HepG2 (cell line): ENCODE measurements at regions not wholly inside any gene's neighbourhood (a gene's known extent, or its start where the extent isn't known, plus 50 kb on each side); places are given as distances from the start of the nearest gene placed in this dataset.

Source experiments
- CREB1 ChIP-seq, 2 experiments: fragments of 450-650 bp in 1 of 2; IDR thresholded peaks; 2 replicates each; pipeline ENCODE4 v1.6.1; 2016 to 2017; ENCODE audit warnings: control low read depth in 1 of 2, mild to moderate bottlenecking in 1 of 2, missing compliant biosample characterization in 1 of 2, missing genetic modification characterization in 1 of 2
- CTCF ChIP-seq: sonication (generic); formaldehyde crosslinking; IDR thresholded peaks from 2 replicates; pipeline ENCODE4 v1.5.0; 2020; ENCODE audit warnings: mild to moderate bottlenecking, missing genetic modification reagents, moderate library complexity
- E2F5 ChIP-seq: sonication (generic); formaldehyde crosslinking; conservative IDR thresholded peaks from 2 replicates; pipeline ENCODE4 v1.4.0; 2020; ENCODE audit warnings: missing genetic modification reagents
- FOXJ3 ChIP-seq: sonication (generic); formaldehyde crosslinking; IDR thresholded peaks from 2 replicates; pipeline ENCODE4 v1.4.0; 2020; ENCODE audit warnings: missing genetic modification reagents, mild to moderate bottlenecking, borderline replicate concordance
- IRF2 ChIP-seq: IDR thresholded peaks from 2 replicates; pipeline ENCODE4 v1.6.1; 2018; ENCODE audit warnings: missing genetic modification reagents, missing compliant biosample characterization
- MYC ChIP-seq: sonication (generic); formaldehyde crosslinking; IDR thresholded peaks from 2 replicates; pipeline ENCODE4 v1.9.0; 2021; ENCODE audit warnings: missing genetic modification reagents, borderline replicate concordance
- RAD51 ChIP-seq: fragments of 450-650 bp; IDR thresholded peaks from 2 replicates; pipeline ENCODE4 v1.6.1; 2016; ENCODE audit warnings: borderline replicate concordance
- TERF1 ChIP-seq: sonication (generic); formaldehyde crosslinking; IDR thresholded peaks from 2 replicates; pipeline ENCODE4 v1.8.0; 2022; ENCODE audit warnings: mild to moderate bottlenecking, missing genetic modification reagents, moderate library complexity

GRCh38 chr18:10329101-10329500 is 125.3 kb upstream of the APCDD1 start:
- TF ChIP-seq RAD51 (no peak), TERF1 (CRISPR knock-in tag) (no peak), IRF2 (no peak), E2F5 (CRISPR knock-in tag) (no peak), CREB1 (IDR thresholded peaks at IDR 0.05) (no peak), CREB1 (CRISPR knock-in tag; IDR thresholded peaks at IDR 0.05) (no peak), CTCF (CRISPR knock-in tag) (no peak), FOXJ3 (no peak), MYC (CRISPR knock-in tag) (no peak)
